ENCODE measurements at regions not wholly inside any gene's neighbourhood (a gene's known extent, or its start where the extent isn't known, plus 50 kb on each side); places are given as distances from the start of the nearest gene placed in this dataset.
"Not testable (repeated sequence)": the region's sequence is repeated elsewhere in the genome, so short reads cannot be mapped to it uniquely, and the experiment has no call there.

DNA sequence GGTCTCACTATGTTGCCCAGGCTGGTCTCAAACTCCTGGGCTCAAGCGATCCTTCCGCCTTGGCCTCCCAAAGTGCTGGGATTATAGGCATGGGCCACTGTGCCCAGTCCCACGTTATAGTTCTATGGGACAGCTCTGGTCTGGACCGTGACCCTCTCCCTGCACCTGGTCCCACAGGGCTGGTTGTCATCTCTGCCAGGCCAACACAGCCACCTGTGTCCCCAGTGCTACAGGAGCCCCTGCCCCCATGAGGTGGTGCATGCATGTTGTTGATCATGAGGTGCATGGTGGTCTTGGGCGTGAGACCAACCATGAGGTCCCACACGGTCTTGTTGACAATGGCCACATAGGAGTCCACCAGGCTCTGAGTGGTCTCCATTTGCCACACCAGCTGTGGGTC, 51.0 kb upstream of the UBE2Q2 start:
- H3K36me3 ChIP-seq; H3K4me1 ChIP-seq; H3K27me3 ChIP-seq; H3K27ac ChIP-seq; H3K4me3 ChIP-seq; DNase-seq (ENCODE audit: low spot score in 2 of 2); H3K9me3 ChIP-seq; intact Hi-C loops (cut with DNase I; ENCODE audit: low total_unique reads): not testable (repeated sequence)

DNA sequence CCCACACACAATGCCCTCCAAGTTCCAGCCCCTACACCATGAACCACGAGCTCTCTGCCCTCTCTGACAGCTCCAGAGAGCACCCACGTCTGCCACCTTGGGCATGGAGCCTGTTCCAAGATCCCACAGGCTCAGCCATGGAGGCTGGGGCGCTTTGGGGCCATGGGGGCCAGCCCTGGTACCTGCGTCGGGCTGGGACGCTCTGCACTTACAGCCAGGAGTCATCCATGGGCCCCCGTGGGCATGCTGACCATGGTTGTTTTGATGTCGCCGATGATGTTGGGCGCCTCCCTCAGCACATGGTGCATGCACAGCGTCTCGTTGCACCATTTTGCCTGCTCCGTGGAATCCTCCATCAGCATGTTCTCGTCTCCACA, 51.9 kb upstream of the UBE2Q2 start:
- H3K27me3 ChIP-seq: no peaks in the 10 kb centered on the region
- no peak overlapping the region for H3K4me3 ChIP-seq
- no peaks in the 10 kb centered on the region for H3K4me1 ChIP-seq
- intact Hi-C loops (cut with DNase I; ENCODE audit: low total_unique reads): no loop called here
- no peak for DNase-seq (ENCODE audit: low spot score in 2 of 2)
- TF ChIP-seq POLR2AphosphoS5 (IDR thresholded peaks at IDR 0.05) (no peak), POLR2A (IDR thresholded peaks at IDR 0.05) (no peak)
- TF ChIP-seq, protein P1, sequence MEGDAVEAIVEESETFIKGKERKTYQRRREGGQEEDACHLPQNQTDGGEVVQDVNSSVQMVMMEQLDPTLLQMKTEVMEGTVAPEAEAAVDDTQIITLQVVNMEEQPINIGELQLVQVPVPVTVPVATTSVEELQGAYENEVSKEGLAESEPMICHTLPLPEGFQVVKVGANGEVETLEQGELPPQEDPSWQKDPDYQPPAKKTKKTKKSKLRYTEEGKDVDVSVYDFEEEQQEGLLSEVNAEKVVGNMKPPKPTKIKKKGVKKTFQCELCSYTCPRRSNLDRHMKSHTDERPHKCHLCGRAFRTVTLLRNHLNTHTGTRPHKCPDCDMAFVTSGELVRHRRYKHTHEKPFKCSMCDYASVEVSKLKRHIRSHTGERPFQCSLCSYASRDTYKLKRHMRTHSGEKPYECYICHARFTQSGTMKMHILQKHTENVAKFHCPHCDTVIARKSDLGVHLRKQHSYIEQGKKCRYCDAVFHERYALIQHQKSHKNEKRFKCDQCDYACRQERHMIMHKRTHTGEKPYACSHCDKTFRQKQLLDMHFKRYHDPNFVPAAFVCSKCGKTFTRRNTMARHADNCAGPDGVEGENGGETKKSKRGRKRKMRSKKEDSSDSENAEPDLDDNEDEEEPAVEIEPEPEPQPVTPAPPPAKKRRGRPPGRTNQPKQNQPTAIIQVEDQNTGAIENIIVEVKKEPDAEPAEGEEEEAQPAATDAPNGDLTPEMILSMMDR (IDR thresholded peaks at IDR 0.05): no peak
- no peaks in the 10 kb centered on the region for H3K9me3 ChIP-seq
- no peaks in the 10 kb centered on the region for H3K36me3 ChIP-seq
- no peak overlapping the region for H3K27ac ChIP-seq

DNA sequence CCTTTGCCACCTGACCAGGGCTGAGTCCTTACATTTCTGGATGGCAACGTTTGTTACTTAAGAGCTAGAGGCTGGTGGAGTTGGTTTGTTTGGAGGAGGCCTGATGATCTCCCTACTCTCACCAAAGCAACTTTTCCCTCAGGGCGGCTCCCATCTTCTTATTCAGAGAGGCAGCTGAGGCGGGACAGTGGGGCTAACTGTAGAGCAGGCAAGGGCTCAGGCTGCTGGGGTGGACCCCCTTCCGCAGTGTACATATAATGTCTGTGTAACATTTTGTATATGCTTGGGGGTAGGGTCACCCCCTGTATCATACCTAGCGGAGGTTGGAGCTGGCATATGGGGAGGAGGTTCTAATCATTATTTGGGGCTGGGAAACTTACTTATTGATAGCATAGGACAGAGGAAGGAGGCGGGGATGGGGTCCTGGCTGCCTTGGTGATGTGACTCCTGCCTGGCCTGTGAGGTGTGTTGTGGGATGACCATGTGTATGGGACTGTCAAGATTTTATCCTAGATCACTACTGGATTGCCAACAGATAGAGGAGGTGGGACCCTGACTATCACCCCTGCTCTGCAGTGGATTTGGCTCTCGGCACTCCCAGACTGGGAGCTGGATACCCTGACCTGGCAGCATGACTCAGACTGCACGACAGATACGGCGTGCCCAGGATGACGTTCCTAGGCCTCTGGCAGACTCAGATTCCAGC, 52.5 kb upstream of the UBE2Q2 start:
- TF ChIP-seq, protein P1 (IDR thresholded peaks at IDR 0.05): no peak
- TF ChIP-seq POLR2A (IDR thresholded peaks at IDR 0.05): no peak
- no peaks in the 10 kb centered on the region for H3K4me1 ChIP-seq
- DNase-seq (ENCODE audit: low spot score in 2 of 2): no peak
- H3K27ac ChIP-seq: no peak overlapping the region
- intact Hi-C loops (cut with DNase I; ENCODE audit: low total_unique reads): no loop called here
- H3K9me3 ChIP-seq: no peaks in the 10 kb centered on the region
- H3K4me3 ChIP-seq: no peak overlapping the region
- no peaks in the 10 kb centered on the region for H3K27me3 ChIP-seq
- H3K36me3 ChIP-seq: no peaks in the 10 kb centered on the region

DNA sequence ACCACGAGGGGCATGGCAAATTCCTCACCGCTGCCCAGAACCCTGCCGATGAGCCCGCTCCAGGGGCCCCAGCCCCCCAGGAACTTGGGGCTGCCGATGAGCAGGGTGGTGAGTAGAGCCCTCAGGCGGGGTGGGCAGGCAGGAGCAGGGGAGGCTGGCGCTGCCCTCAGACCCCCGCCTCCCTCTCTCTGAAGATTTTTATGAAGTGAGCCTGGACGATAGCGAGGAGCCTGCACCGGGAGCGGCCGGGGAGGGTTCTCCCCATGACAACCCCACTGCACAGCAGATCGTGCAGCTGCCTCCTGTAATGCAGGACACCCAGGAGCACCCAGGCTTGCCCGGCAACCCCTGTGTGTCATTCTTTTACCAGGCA, 56.7 kb upstream of the UBE2Q2 start:
- no peak for DNase-seq (ENCODE audit: low spot score in 2 of 2)
- TF ChIP-seq POLR2AphosphoS5 (IDR thresholded peaks at IDR 0.05) (no peak), POLR2A (IDR thresholded peaks at IDR 0.05) (no peak)
- TF ChIP-seq, protein P1 (IDR thresholded peaks at IDR 0.05): no peak

DNA sequence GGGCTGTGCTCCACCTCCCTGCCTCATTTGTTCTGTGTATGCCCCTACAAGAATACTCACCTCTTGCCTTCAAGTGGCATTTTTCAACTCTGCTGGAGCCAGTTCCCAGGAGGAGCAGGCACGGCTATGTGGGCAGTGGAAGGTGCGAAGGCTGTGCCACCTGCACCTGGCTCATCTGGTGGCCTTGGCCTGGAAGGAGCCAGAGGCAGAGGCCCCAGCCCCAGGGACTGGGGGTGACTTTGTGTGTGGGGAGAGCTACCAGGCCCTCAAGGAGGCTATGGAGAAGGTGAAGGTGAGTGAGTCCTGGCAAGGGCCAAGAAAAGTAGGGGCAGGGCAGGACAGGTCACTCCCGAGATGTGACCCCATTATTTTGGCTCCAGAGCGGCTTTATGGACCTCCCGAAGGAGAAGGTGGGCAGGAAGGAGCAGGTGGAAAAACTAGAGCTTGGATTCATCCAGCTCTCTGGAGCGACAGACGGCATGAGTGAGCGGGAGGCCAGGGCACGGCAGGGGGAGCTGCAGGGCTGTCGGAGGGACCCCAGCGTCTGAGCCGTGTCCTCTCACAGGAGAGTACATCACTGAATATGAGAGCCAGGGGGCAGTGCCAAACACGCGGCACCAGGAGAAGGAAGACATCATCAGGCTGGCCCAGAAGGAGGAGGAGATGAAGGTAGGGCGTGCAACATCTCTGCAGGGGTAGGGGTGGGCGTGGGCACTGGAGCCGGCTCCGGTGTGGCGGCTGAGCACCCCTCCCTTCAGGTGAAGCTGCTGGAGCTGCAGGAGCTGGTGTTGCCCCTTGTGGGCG, 57.3 kb upstream of the UBE2Q2 start:
- Histone ChIP-seq H3K36me3 (no peaks in the 10 kb centered on the region), H3K4me1 (no peaks in the 10 kb centered on the region), H3K27ac (no peak overlapping the region), H3K9me3 (no peaks in the 10 kb centered on the region), H3K27me3 (no peaks in the 10 kb centered on the region), H3K4me3 (peak overlapping the region in 1 of 3 donors; percentile 16)
- DNase-seq (ENCODE audit: low spot score in 2 of 2): no peak
- intact Hi-C loops (cut with DNase I; ENCODE audit: low total_unique reads): no loop called here
- TF ChIP-seq POLR2AphosphoS5 (IDR thresholded peaks at IDR 0.05): no peak
- TF ChIP-seq, protein P1 (IDR thresholded peaks at IDR 0.05): no peak
- no peak for TF ChIP-seq POLR2A (IDR thresholded peaks at IDR 0.05)

More for the DNA sequence above, 56.7 kb upstream of the UBE2Q2 start:
- no peak overlapping the region for H3K27ac ChIP-seq
- H3K36me3 ChIP-seq: no peaks in the 10 kb centered on the region
- no peaks in the 10 kb centered on the region for H3K27me3 ChIP-seq
- no peaks in the 10 kb centered on the region for H3K9me3 ChIP-seq
- H3K4me1 ChIP-seq: no peaks in the 10 kb centered on the region
- intact Hi-C loops (cut with DNase I; ENCODE audit: low total_unique reads): no loop called here
- peak overlapping the region in 1 of 3 donors; percentile 16 for H3K4me3 ChIP-seq

DNA sequence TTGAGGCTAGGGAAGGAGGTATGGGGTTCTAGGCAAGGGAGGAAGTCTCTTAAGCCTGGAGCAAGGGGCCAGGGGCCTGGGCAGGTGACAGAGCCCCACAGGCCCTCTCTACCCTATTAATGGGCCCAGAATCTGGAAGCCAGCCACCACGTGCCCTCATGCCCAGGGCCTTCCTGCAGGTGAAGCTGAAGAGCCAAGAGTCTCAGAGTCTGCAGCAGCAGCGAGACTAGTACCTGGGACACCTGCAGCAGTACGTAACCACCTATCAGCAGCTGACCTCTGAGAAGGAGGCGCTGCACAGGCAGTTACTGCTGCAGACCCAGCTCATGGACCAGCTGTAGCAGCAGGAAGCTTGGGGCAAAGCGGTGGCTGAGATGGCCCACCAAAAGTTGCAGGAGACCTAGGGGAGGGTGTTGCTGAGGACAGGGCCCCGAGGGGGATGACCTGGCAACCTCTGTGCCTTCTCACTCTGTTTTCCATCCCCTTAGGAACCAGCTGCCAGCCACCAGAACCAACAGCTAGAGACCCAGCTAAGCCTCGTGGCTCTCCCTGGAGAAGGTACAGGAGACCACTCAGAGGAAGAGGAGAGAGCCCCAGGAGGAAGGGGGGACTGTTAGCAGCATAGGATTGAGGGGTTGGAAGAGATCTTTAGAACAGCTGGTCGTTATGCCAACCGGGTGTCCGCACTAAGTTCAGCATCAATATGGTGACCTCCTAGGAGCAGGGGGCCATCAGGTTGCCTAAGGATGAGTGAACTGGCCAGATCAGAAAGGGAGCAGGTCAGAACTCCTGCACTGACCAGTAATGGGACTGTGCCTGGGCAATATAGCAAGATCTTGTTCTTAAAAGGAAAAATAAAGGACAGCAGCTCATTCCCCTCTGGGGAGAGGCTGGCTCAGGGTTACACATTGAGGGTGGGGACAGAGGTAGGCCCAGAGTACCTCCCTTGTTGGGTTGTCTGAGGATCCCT, 58.5 kb upstream of the UBE2Q2 start:
- H3K27ac ChIP-seq; H3K4me3 ChIP-seq; H3K36me3 ChIP-seq; intact Hi-C loops (cut with DNase I; ENCODE audit: low total_unique reads); H3K4me1 ChIP-seq; H3K27me3 ChIP-seq; DNase-seq (ENCODE audit: low spot score in 2 of 2); H3K9me3 ChIP-seq: not testable (repeated sequence)

DNA sequence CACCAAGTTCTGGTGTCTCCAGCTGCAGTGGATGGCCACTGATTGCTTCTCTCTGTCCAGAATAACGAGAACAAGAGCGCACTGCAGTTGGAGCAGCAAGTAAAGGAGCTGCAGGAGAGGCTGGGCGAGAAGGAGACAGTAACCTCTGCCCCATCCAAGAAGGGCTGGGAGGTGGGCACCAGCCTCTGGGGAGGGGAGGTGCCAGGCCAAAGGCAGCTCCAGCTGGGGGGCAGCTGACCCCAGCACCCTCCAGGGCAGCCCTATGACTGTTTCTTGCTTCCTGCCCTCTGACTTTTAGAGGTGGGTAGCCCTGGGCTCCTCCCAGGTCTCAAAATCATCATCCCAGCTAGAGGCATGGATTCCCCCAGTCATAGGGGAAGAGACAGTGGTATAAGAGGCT, 59.7 kb upstream of the UBE2Q2 start:
- H3K36me3 ChIP-seq; H3K27ac ChIP-seq; DNase-seq (ENCODE audit: low spot score in 2 of 2); intact Hi-C loops (cut with DNase I; ENCODE audit: low total_unique reads); H3K9me3 ChIP-seq; H3K4me1 ChIP-seq; H3K27me3 ChIP-seq; H3K4me3 ChIP-seq: not testable (repeated sequence)

Measured in breast epithelium (tissue), 4 donors.